Right atrium auricular region (tissue), 2 donors: ENCODE measurements at regions not wholly inside any gene's neighbourhood (a gene's known extent, or its start where the extent isn't known, plus 50 kb on each side); places are given as distances from the start of the nearest gene placed in this dataset.

Experiments
- DNase-seq: peaks from one replicate; pipeline ENCODE4 v3.0.0-alpha.2; 2019; ENCODE audit warnings: low spot score
- H3K27ac ChIP-seq, 2 donors: fragments of 200-600 bp; sonication (generic); 1 replicate in 1 of 2; 2 replicates in 1 of 2; pipeline ENCODE4 v1.5.1; 2016 to 2019
- H3K27me3 ChIP-seq, 2 donors: fragments of 200-600 bp; sonication (generic); one replicate each; pipeline versions ENCODE4 v1.5.1 to v1.6.0; 2017 to 2019
- H3K36me3 ChIP-seq: fragments of 200-600 bp; sonication (generic); one replicate; pipeline ENCODE4 v1.5.1; 2016
- H3K4me1 ChIP-seq, 2 donors: fragments of 200-600 bp; sonication (generic); one replicate each; pipeline versions ENCODE4 v1.5.1 to v1.6.0; 2017 to 2019
- H3K4me3 ChIP-seq, 2 donors: fragments of 200-600 bp; sonication (generic); 1 replicate in 1 of 2; 2 replicates in 1 of 2; pipeline ENCODE4 v1.5.1; 2017 to 2019; ENCODE audit warnings: mild to moderate bottlenecking in 1 of 2, moderate library complexity in 1 of 2
- H3K9me3 ChIP-seq, 2 donors: fragments of 200-600 bp; sonication (generic); one replicate each; pipeline ENCODE4 v1.5.1; 2019
- TF ChIP-seq, protein P1 (sequence below), 2 donors: fragments of 200-600 bp; sonication (generic); IDR thresholded peaks; one replicate each; pipeline ENCODE4 v1.5.1; 2019; ENCODE audit warnings: antibody characterized with exemption in 2 of 2

DNA sequence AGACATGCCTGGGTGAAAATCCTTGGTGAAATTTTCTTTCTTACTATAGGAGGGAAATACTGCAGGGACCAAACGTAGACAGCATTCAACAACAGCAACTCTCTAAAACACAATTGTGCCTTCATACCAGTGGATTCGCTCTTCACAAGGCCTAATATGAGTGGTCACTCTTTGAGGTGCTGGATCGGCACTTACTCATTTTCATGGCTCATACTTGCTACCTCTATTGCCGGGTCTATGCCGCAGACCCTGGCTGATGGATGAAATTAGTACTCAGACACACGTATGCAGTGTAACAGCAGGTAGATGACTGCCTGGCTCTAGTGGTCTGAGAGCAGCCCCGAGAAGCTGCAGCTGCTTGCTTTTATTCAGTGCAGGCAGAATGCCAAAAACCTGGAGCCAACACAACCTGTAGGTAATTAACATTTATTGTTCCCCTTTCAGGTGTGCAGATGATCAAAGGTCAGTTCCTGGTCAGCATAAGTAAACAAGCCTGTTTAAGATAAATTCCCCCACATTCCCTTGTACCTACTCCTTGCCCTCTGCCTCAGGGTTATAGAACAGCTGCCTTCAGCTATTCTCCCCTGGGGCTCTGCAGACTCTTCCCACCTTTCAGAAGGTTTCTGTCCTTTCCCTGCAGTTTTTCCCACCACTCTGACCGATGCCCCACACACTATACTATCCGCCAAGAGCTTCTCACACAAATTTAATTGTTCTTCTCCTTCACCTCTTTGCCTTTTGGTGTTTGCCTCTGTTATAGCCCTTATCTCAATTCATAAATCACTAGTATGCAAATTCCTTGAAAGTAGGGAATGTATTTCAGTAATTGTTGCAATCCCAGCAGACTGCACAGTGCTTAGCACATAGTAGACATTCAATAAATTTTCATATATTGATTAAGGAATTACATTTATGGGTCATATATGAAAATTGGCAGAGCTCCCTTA is 210.0 kb downstream of the SPANXN3 start:
- H3K27me3 ChIP-seq: no peaks in the 10 kb centered on the region
- no peak for DNase-seq
- TF ChIP-seq, protein P1, sequence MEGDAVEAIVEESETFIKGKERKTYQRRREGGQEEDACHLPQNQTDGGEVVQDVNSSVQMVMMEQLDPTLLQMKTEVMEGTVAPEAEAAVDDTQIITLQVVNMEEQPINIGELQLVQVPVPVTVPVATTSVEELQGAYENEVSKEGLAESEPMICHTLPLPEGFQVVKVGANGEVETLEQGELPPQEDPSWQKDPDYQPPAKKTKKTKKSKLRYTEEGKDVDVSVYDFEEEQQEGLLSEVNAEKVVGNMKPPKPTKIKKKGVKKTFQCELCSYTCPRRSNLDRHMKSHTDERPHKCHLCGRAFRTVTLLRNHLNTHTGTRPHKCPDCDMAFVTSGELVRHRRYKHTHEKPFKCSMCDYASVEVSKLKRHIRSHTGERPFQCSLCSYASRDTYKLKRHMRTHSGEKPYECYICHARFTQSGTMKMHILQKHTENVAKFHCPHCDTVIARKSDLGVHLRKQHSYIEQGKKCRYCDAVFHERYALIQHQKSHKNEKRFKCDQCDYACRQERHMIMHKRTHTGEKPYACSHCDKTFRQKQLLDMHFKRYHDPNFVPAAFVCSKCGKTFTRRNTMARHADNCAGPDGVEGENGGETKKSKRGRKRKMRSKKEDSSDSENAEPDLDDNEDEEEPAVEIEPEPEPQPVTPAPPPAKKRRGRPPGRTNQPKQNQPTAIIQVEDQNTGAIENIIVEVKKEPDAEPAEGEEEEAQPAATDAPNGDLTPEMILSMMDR (IDR thresholded peaks at IDR 0.05): no peak
- no peaks in the 10 kb centered on the region for H3K4me1 ChIP-seq
- no peak overlapping the region for H3K27ac ChIP-seq
- no peak overlapping the region for H3K4me3 ChIP-seq
- no peaks in the 10 kb centered on the region for H3K9me3 ChIP-seq
- H3K36me3 ChIP-seq: no peaks in the 10 kb centered on the region

DNA sequence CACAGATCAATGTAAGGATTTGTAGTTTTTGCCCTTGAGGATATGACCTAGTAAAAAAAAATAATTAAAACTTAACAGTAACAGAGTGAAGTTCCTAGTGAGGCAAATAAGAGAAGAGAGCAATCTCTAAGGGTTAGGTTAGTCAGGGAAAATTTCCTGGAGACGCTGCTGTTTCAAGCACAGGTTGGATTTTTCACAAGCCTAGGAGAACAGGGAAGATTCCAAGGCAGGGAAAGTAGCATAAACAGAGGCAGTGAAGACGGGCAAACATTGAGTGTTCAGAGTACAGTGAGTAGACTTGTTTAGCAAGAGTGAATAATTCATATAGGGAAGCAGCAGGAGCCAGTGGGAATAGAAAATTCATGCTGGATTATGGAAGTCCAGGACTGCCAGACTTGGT is 212.8 kb downstream of the SPANXN3 start:
- DNase-seq: no peak
- Histone ChIP-seq H3K27ac (no peak overlapping the region), H3K27me3 (no peaks in the 10 kb centered on the region), H3K4me1 (no peaks in the 10 kb centered on the region), H3K9me3 (no peaks in the 10 kb centered on the region), H3K36me3 (no peaks in the 10 kb centered on the region), H3K4me3 (no peak overlapping the region)
- TF ChIP-seq, protein P1 (IDR thresholded peaks at IDR 0.05): no peak

DNA sequence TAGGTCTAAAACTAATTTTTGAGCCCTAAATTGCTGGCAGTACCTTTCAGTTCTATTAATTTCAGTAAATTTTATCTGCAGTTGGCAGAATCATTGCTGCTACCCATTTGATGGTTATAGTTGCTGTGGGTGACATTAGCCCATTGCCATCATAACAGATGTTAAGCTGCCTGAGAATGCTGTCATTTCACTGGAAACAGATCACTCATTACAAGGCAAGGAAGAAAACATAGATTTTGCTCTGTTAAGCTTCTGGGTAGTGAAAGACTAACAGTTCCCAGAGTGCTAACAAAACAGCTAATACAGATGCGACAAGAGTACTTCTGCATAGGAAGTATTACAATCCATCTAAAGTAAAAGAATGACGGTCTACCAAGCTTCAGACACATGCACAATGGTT is 213.2 kb downstream of the SPANXN3 start:
- H3K27ac ChIP-seq: no peak overlapping the region
- no peaks in the 10 kb centered on the region for H3K9me3 ChIP-seq
- DNase-seq: no peak
- no peaks in the 10 kb centered on the region for H3K4me1 ChIP-seq
- no peak overlapping the region for H3K4me3 ChIP-seq
- H3K36me3 ChIP-seq: no peaks in the 10 kb centered on the region
- TF ChIP-seq, protein P1 (IDR thresholded peaks at IDR 0.05): no peak
- H3K27me3 ChIP-seq: no peaks in the 10 kb centered on the region

DNA sequence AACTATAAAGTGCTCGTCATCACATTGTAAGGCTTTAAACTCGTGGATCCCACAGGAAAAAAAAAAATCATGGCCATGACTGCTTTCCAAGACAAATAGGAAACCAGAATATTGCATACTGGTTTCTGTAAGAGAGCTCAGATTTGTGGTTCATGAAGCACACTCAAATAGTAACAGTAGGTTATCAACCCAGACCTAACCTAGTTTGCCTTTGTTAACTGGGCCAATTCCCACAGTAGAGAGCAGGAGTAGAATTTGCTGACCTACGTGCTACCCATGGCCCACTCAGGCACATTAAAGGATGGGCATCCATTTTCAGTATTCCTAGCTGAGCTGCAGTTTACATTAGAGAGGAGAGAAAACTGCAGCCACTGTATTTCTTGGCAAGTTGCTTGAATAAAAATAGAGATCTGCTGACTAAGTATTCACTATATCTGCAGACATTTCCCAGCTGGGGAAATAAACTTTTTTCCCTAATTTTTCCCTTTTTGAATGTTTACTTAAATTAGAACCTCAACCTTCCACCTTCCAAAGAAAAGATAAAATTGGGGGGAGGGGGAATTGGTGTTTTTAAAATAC is 218.5 kb downstream of the SPANXN3 start:
- Histone ChIP-seq H3K4me1 (no peaks in the 10 kb centered on the region), H3K27ac (no peak overlapping the region), H3K4me3 (no peak overlapping the region), H3K9me3 (peaks cover 0 to 11% of the 10 kb centered on the region in 2 donors), H3K36me3 (no peaks in the 10 kb centered on the region), H3K27me3 (no peaks in the 10 kb centered on the region)
- no peak for DNase-seq
- TF ChIP-seq, protein P1 (IDR thresholded peaks at IDR 0.05): no peak

GRCh38 chrX:143296521-143296920 is 220.8 kb downstream of the SPANXN3 start:
- Histone ChIP-seq H3K27ac (no peak overlapping the region), H3K4me3 (no peak overlapping the region), H3K36me3 (no peaks in the 10 kb centered on the region), H3K9me3 (peaks cover 0 to 11% of the 10 kb centered on the region in 2 donors), H3K4me1 (no peaks in the 10 kb centered on the region), H3K27me3 (no peaks in the 10 kb centered on the region)
- TF ChIP-seq, protein P1 (IDR thresholded peaks at IDR 0.05): no peak
- no peak for DNase-seq
